Esophagus muscularis mucosa (tissue), 4 donors: ENCODE measurements at regions not wholly inside any gene's neighbourhood (a gene's known extent, or its start where the extent isn't known, plus 50 kb on each side); places are given as distances from the start of the nearest gene placed in this dataset.
"Not testable (repeated sequence)": the region's sequence is repeated elsewhere in the genome, so short reads cannot be mapped to it uniquely, and the experiment has no call there.

Source experiments
- EP300 ChIP-seq: sonication (generic); formaldehyde crosslinking; IDR thresholded peaks from one replicate; pipeline ENCODE4 v1.6.1; 2017; ENCODE audit warnings: antibody characterized with exemption
- POLR2A ChIP-seq: fragments of 450-650 bp; IDR thresholded peaks from one replicate; pipeline ENCODE4 v1.6.1; 2017; ENCODE audit warnings: antibody characterized with exemption, moderate library complexity, mild to moderate bottlenecking, low read depth
- POLR2AphosphoS5 ChIP-seq, 2 donors: sonication (generic); formaldehyde crosslinking; IDR thresholded peaks; one replicate each; pipeline ENCODE4 v1.6.1; 2017; ENCODE audit warnings: antibody characterized with exemption in 2 of 2
- TF ChIP-seq, protein P1 (sequence below), 3 experiments: fragments of 200-600 bp in 2 of 3; fragments of 450-650 bp in 1 of 3; sonication (generic) in 2 of 3; IDR thresholded peaks; one replicate each; pipeline ENCODE4 v1.5.1; 2017 to 2019; ENCODE audit warnings: antibody characterized with exemption in 3 of 3, mild to moderate bottlenecking in 2 of 3, moderate library complexity in 1 of 3

DNA sequence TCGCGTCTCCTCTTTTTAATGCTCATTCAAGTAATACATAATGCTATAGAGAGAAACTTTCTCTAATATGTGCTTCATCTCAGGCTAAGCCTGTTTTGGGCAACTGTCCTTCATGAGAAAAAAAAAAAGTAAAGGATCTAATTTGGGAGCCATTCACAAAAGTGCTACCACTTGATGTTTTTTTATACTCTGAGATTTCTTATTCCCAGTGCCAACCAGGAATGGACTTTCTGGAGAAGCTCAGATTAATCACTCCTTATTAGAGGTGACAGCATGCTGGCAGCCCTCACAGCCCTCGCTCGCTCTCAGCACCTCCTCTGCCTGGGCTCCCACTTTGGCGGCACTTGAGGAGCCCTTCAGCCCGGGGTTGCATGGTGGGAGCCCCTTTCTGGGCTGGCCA is 51.9 kb upstream of the CLEC6A start:
- TF ChIP-seq, protein P1, sequence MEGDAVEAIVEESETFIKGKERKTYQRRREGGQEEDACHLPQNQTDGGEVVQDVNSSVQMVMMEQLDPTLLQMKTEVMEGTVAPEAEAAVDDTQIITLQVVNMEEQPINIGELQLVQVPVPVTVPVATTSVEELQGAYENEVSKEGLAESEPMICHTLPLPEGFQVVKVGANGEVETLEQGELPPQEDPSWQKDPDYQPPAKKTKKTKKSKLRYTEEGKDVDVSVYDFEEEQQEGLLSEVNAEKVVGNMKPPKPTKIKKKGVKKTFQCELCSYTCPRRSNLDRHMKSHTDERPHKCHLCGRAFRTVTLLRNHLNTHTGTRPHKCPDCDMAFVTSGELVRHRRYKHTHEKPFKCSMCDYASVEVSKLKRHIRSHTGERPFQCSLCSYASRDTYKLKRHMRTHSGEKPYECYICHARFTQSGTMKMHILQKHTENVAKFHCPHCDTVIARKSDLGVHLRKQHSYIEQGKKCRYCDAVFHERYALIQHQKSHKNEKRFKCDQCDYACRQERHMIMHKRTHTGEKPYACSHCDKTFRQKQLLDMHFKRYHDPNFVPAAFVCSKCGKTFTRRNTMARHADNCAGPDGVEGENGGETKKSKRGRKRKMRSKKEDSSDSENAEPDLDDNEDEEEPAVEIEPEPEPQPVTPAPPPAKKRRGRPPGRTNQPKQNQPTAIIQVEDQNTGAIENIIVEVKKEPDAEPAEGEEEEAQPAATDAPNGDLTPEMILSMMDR (IDR thresholded peaks at IDR 0.05) = not testable (repeated sequence)
- TF ChIP-seq POLR2A; POLR2AphosphoS5 (IDR thresholded peaks at IDR 0.05); EP300: not testable (repeated sequence)
